HL-60 (cell line): ENCODE measurements at regions not wholly inside any gene's neighbourhood (a gene's known extent, or its start where the extent isn't known, plus 50 kb on each side); places are given as distances from the start of the nearest gene placed in this dataset.

Source experiments
- DNase-seq, 2 experiments: peaks; one replicate each; pipeline ENCODE4 v3.0.0-alpha.2; 2010 to 2020; ENCODE audit warnings: low read depth in 1 of 2, low spot score in 1 of 2
- H3K27ac ChIP-seq: fragments of 250-450 bp; sonication (Bioruptor Pico); replicated peaks from 2 replicates; pipeline ENCODE4 v1.5.1; 2020; ENCODE audit warnings: mild to moderate bottlenecking, moderate library complexity
- H3K27me3 ChIP-seq: fragments of 250-450 bp; sonication (Bioruptor Pico); 2 replicates; pipeline ENCODE4 v1.5.1; 2021; ENCODE audit warnings: mild to moderate bottlenecking, moderate library complexity; ENCODE audit not compliant: insufficient read depth, poor library complexity, severe bottlenecking
- H3K4me3 ChIP-seq: replicated peaks from 2 replicates; pipeline ENCODE4 v1.5.1; 2011; ENCODE audit warnings: mild to moderate bottlenecking, control low read depth, low read length; ENCODE audit not compliant: insufficient read depth
- CTCF ChIP-seq: IDR thresholded peaks from one replicate; pipeline ENCODE4 v1.5.1; 2011; ENCODE audit warnings: low read length, control low read depth, inconsistent platforms; ENCODE audit not compliant: insufficient read depth
- GABPA ChIP-seq: IDR thresholded peaks from 2 replicates; pipeline ENCODE4 v1.6.1; 2012; ENCODE audit warnings: low read depth
- POLR2AphosphoS5 ChIP-seq: IDR thresholded peaks from 2 replicates; pipeline ENCODE4 v1.6.1; 2012; ENCODE audit warnings: low read depth
- REST ChIP-seq: IDR thresholded peaks from 2 replicates; pipeline ENCODE4 v1.6.1; 2012; ENCODE audit warnings: low read depth; ENCODE audit not compliant: insufficient replicate concordance
- SPI1 ChIP-seq: IDR thresholded peaks from 2 replicates; pipeline ENCODE4 v1.6.1; 2012; ENCODE audit warnings: low read depth, mild to moderate bottlenecking, borderline replicate concordance

- Histone ChIP-seq H3K4me3 (no peak overlapping the region), H3K27ac (no peak overlapping the region), H3K27me3 (no peaks in the 10 kb centered on the region)
- DNase-seq = no peak
- TF ChIP-seq POLR2AphosphoS5 (no peak), REST (no peak), CTCF (no peak), GABPA (no peak), SPI1 (no peak)
Measured at GRCh38 chr12:4084573-4084972, 189.0 kb upstream of the CCND2 start.

GRCh38 chr12:4082809-4083403, 190.7 kb upstream of the CCND2 start:
- no peak for TF ChIP-seq SPI1
- no peak for TF ChIP-seq POLR2AphosphoS5
- no peak for TF ChIP-seq REST
- no peak for TF ChIP-seq CTCF
- TF ChIP-seq GABPA = no peak
- Histone ChIP-seq H3K4me3 (no peak overlapping the region), H3K27me3 (no peaks in the 10 kb centered on the region), H3K27ac (no peak overlapping the region)
- no peak for DNase-seq

- H3K27ac ChIP-seq = no peak overlapping the region
- no peak for TF ChIP-seq POLR2AphosphoS5
- TF ChIP-seq GABPA = no peak
- TF ChIP-seq SPI1 = no peak
- TF ChIP-seq REST = no peak
- no peak for TF ChIP-seq CTCF
- H3K4me3 ChIP-seq = no peak overlapping the region
- no peak for DNase-seq
- H3K27me3 ChIP-seq = no peaks in the 10 kb centered on the region
Measured at GRCh38 chr12:4080213-4080612, 193.3 kb upstream of the CCND2 start.
